RWPE1 (cell line): ENCODE measurements at regions not wholly inside any gene's neighbourhood (a gene's known extent, or its start where the extent isn't known, plus 50 kb on each side); places are given as distances from the start of the nearest gene placed in this dataset.

ENCODE experiments used
- CTCF ChIA-PET: fragments of 350-600 bp; sonication (Branson Sonifier 250); formaldehyde crosslinking; extraction: SDS; loops from one replicate; lab custom pipeline; 2021; lab: Yijun Ruan, JAX
- POLR2A ChIA-PET: fragments of 400-600 bp; formaldehyde crosslinking; extraction: SDS; loops from one replicate; lab custom pipeline; 2020; ENCODE audit warnings: antibody characterized with exemption; ENCODE audit not compliant: low non-redundant PET; lab: Yijun Ruan, JAX
- DNase-seq: peaks from one replicate; pipeline ENCODE4 v3.0.0; 2012; ENCODE audit warnings: low spot score
- H3K27ac ChIP-seq: fragments of 450-650 bp; 2 replicates; pipeline ENCODE4 v1.5.1; 2017
- CTCF ChIP-seq: fragments of 450-650 bp; conservative IDR thresholded peaks from 2 replicates; pipeline ENCODE4 v1.5.1; 2017; ENCODE audit warnings: low read depth, mild to moderate bottlenecking

DNA sequence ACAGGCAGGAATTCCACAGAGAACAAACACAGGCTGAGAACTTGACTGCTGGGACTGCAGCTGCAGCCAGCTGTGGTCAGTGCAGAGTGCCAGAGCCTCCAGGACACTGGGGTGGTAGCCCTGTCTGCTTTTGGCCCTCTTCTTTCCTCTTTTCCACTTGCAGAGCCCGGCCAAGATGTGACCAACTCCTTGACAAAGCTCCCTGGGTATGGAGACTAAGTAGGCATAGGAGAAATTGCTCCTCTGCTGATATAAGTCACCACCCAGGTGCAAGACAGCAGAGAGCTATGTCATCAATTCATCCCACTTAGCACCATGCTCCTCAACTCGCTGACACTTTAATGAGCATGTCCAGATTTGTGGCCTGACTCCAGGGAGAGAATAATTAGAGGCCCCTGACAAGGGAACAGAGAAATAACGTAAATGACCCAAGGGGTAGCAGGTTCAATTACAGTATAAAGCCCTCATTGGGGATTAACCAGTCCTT, 369.4 kb upstream of the B3GAT1 start:
- POLR2A ChIA-PET, result no interaction called here
- H3K27ac ChIP-seq, result no peak overlapping the region
- TF ChIP-seq CTCF, result no peak
- CTCF ChIA-PET, result no interaction called here
- DNase-seq, result no peak

GRCh38 chr11:134780486-134781147, 368.6 kb upstream of the B3GAT1 start:
- no peak for TF ChIP-seq CTCF
- ChIA-PET POLR2A (no interaction called here), CTCF (no interaction called here)
- no peak for DNase-seq
- H3K27ac ChIP-seq, result no peak overlapping the region

DNA sequence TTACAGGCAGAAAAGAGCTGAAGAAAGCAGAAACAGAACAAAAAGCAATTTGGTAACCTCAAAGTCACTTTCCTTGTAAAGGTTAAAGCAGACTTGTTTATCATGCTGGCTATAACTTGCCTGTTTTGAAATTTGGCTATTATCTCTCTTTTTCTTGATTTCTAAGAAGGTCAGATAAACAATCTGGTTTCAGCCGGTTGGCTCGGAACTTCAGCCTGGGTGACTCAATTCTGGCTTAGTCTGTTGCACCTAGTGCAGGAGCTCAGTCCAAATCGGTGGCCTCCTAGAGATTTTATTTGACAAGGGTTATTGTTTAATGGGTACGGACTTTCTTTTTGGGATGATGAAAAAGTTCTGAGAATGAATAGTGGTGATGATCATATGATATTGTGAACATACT, 367.1 kb upstream of the B3GAT1 start:
- H3K27ac ChIP-seq, result no peak overlapping the region
- no peak for DNase-seq
- CTCF ChIA-PET, result no interaction called here
- POLR2A ChIA-PET, result no interaction called here
- TF ChIP-seq CTCF, result no peak

GRCh38 chr11:134768463-134768862, 356.4 kb upstream of the B3GAT1 start:
- CTCF ChIA-PET, result interaction anchor here (0.7 kb wide), 1 partner anchor 100 kb away, joined by 3 read pairs; no protein-coding TSS in a partner anchor

DNA sequence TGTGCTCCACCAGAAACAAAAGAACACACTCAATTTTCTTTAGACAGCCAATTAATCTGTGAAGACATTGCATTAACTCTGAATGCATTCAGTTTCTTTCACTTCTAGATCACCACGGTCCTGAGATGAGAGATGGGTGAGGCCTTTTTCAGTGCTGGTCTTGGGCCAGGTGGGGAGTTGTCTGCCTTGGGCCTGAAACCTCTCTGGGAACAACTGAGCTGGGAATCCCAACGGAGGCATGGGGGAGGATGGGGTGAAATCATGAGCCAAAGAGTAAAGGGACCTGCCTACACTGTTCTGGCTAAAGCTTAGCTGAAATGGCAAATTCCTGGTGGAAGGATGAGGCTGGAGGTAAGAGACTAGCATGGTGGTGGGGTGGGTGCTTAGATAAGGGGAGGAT, 353.5 kb upstream of the B3GAT1 start:
- no peak overlapping the region for H3K27ac ChIP-seq
- ChIA-PET CTCF (interaction anchor here (0.5 kb wide), 1 partner anchor 1723 kb away, joined by 3 read pairs; no protein-coding TSS in a partner anchor), POLR2A (no interaction called here)
- no peak for DNase-seq
- no peak for TF ChIP-seq CTCF

More at GRCh38 chr11:134768463-134768862, 356.4 kb upstream of the B3GAT1 start:
- POLR2A ChIA-PET, result no interaction called here
- H3K27ac ChIP-seq, result no peak overlapping the region
- DNase-seq, result no peak
- TF ChIP-seq CTCF, result no peak

DNA sequence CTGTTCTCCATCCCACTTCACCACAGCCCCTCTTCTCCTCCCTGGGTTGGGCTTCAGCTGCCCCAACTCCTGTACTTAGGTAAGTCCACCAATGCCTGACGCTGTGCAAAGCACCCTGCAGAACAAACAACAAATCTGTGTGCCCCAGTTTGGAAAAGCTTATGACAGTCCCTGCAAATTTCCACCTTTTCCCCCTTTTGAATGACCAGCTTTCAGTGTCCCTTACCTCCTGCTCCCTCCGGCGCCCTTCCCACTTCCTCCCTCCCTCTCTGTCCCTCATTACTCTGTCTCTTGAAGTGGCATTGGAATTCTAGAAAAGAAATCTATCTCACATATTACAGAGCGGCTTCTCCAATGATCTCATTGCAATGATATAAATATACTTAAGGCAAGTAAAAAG, 352.9 kb upstream of the B3GAT1 start:
- POLR2A ChIA-PET, result no interaction called here
- no peak for TF ChIP-seq CTCF
- H3K27ac ChIP-seq, result no peak overlapping the region
- DNase-seq, result no peak
- CTCF ChIA-PET, result interaction anchor here (0.5 to 0.6 kb wide), 2 partner anchors 715 to 1723 kb away, joined by 3 to 4 read pairs; no protein-coding TSS in a partner anchor
